Stimulated activated CD8-positive, alpha-beta memory T cell treated with anti-CD3 and anti-CD28 coated beads, Interleukin-12 subunit alpha, Interleukin-12 subunit beta, amount 100 ng/mL, for 24 hours (primary cell): ENCODE measurements at regions not wholly inside any gene's neighbourhood (a gene's known extent, or its start where the extent isn't known, plus 50 kb on each side); places are given as distances from the start of the nearest gene placed in this dataset.
"Not testable (repeated sequence)": the region's sequence is repeated elsewhere in the genome, so short reads cannot be mapped to it uniquely, and the experiment has no call there.

Experiments
- DNase-seq: peaks from one replicate; pipeline ENCODE4 v3.0.0-alpha.2; 2020; ENCODE audit errors: extremely low read depth

DNA sequence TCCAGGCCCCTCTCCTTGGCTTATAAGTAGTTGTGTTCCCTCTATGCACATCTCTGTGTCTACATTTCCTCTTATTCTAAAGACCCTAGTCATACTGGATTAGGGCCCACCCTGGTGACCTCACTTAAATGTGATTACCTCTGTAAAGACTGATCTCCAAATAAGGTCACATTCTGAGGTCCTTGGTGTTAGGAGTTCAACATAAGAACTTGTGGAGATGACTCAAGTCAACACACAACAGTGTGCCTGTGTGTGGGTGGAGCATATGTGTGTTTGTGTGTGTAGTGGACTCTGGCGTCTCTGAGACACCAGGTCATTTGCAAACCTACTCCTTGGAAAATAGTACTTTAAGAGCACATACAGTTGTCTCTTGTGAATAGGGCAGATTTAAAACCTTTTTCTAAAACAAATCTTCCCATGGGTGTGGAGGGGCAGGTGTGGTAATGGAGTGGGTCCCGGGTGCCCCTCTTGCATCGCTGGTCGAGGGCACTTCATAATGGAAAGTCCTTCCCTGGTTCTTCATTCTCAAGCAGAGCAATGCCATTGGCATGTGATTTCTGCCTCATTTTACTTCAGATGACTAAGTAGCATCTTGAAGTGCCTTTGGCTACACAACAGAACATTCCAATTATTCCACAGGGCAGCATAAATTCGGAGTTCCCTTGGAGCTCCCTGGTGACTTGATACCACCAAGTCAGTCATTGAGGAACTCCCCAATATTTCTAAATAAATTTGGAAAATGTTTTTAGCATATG lies 84.4 kb downstream of the C9orf152 start:
- DNase-seq: no peak

- no peak for DNase-seq
Observed at GRCh38 chr9:110124439-110124838, 83.5 kb downstream of the C9orf152 start.

GRCh38 chr9:110125207-110125751 lies 82.7 kb downstream of the C9orf152 start:
- DNase-seq: no peak

DNA sequence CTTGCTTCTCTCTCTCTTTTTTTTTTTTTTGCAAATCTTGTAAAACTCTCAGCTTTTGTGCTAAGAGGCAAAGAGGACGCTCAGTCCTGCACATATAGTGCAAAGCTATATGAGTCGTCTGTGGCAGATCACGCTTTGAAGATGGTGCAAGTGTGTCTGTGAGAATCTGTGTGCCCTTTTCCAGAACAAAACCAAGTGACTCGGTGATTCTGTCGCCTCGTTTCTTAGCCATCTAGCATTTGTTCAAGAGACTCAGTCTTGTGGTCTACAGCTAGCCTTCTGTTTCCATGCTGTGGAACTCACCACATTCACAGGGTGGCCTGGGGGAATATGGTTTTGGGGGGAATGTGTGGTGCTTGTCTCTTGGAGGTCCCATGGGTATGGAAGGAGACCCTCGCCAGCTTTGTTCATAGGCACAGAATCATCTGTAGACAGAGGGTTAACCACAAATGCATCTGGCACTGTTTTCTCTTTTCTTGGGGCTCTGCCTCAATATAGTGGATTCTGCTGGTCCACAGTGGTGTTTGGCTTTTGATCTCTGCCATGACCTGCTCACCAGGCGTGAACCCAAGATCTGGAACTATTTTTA lies 82.1 kb downstream of the C9orf152 start:
- DNase-seq: no peak

DNA sequence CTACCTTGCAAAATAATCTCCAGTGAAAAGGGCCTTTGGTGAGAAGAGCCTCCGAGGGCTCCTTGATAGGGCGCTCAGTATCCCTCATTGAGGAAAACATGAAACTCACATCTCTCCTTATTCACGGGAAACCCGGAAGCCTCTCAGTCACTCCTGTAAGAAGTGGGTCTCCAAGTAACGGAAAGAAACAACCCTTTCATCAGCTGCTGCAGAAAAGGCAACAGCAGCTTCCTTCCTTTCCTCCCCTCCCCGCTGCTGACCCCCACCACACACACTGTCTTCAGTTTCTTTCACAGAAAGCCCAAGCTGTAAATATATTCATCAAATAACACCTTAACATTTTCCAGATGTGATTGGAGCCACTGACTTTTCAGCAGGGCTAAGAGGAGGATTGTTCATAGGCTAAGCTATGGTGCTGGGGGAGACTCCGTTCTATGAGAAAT lies 81.4 kb downstream of the C9orf152 start:
- no peak for DNase-seq

GRCh38 chr9:110126986-110127864 lies 80.7 kb downstream of the C9orf152 start:
- no peak for DNase-seq

GRCh38 chr9:110128664-110129329 lies 79.2 kb downstream of the C9orf152 start:
- DNase-seq: no peak

GRCh38 chr9:110129425-110129824 lies 78.5 kb downstream of the C9orf152 start:
- no peak for DNase-seq

DNA sequence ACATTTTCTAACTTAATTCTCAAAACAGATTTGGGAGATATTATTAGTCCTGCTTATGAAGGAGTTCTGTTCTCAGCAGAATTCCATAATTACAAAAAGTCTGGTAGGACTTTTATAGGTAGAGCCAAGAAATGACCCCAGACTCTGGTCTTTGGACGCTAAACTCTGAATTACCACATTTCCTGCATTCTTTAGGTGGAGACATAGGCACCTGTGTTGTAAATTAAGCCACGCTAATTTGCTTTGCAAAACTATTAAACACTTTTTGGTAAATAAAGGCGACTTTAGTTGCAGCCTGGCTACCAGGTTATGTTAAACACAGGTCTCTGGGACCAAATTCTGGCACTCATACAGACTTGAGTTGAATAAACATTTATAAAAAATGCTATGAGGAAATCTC lies 77.7 kb downstream of the C9orf152 start:
- DNase-seq: no peak

DNA sequence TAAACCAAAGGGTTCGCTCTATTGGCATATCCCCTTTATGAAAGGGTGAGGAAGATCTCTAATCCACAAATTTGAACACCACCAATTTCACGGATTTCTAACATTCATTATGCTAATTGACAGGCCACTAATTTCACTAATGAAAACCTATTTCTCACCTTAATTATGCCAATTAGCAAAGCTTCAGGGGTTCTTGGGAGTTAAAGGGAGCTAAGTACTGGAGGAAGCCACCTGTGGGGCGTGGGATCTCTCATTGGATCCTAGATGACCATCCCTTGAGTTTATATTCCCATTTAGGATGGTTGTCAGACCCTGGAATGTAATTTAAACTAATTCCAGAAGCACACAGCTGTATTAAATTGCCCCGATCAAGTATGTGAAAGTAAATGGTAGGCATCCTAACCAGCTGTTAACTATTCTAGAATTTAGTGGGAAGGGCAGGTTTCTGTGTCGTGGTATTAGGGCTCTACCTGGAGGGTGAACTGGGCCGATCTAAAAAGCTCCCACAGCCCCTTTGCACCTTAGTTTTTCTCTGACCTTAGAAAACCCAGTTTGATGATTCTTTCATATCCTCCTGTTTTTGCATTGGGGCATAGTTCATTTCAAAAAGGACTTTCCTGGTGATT lies 77.1 kb downstream of the C9orf152 start:
- DNase-seq: no peak

DNA sequence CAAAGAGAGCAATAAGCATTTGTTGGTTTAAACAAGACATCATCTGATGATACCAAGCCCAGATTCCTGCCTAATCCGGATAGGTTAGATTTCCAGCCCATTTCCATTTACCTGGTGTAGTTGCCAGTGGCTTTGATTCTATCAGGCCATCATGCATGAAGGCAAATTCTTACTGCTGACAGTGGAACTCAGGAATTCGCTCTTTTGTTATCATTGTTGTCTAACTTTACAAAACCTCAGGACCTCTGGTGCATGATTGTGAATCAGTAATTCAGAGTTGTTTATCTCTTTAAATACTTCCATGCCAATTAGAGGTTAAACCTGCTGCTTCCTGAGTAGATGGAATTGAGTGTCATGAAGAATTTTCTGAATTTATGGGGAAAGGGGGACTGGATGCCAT lies 76.5 kb downstream of the C9orf152 start:
- DNase-seq: no peak

- not testable (repeated sequence) for DNase-seq
Observed at GRCh38 chr9:110132531-110132930, 75.4 kb downstream of the C9orf152 start.

DNA sequence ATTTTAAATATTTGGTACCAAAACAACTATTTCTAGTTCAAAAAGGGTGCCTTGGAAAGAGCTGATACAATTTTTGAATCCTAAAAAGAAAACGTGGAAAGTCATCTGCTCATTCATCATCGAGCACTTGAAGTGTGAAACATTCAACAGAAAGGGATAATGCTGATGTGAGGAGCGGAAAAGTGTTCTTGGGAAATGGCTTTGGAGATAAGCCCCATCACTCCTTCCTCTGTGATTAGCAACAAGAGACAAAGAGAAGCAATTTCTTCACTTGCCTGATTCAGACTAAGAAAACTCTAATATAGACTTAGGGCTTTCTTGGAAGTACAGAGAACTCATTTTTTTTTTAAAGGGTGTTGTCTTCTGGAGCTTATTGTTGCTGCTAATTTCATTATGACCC lies 74.9 kb downstream of the C9orf152 start:
- no peak for DNase-seq

GRCh38 chr9:110133608-110134210 lies 74.2 kb downstream of the C9orf152 start:
- DNase-seq: no peak

GRCh38 chr9:110135846-110136245 lies 72.1 kb downstream of the C9orf152 start:
- no peak for DNase-seq

DNA sequence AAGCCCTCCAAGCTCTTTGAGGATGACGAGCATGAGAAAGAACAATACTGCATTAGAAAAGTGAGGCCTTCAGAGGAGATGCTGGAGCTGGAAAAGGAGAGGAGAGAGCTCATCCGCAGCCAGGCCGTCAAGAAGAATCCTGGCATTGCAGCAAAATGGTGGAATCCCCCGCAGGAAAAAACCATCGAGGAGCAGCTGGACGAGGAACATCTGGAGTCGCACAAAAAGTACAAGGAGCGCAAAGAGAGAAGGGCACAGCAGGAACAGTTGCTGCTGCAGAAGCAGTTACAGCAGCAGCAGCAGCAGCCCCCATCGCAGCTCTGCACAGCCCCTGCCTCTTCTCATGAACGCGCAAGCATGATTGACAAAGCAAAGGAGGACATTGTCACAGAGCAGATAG lies 71.2 kb downstream of the C9orf152 start:
- DNase-seq: no peak

- no peak for DNase-seq
Observed at GRCh38 chr9:110140276-110140675, 67.7 kb downstream of the C9orf152 start.

DNA sequence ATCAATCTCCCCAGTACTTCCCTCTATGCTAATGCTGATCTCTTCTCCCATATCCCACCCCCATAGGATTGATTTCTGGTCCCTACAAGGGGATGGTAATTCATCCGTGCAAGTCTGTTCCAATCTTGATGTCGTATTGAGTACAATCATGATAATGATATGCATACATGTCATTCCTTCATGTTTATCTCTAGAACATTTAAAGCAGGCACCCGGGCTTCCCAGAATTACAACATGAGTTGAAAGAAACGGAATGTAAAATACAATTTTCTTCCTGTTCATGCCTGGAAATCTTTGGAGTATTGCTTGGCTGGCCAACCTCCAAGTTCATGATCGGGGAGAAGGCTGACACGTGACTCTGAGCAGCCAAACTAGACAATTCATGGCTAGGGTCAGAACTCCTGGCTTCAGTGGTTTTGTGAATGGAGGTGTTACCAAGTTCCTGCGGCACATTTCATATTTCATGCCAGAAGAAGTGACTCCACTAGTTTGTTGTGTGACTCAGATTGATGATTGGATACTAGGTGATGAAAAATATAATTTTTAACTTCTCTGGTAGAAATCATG lies 66.6 kb downstream of the C9orf152 start:
- no peak for DNase-seq

DNA sequence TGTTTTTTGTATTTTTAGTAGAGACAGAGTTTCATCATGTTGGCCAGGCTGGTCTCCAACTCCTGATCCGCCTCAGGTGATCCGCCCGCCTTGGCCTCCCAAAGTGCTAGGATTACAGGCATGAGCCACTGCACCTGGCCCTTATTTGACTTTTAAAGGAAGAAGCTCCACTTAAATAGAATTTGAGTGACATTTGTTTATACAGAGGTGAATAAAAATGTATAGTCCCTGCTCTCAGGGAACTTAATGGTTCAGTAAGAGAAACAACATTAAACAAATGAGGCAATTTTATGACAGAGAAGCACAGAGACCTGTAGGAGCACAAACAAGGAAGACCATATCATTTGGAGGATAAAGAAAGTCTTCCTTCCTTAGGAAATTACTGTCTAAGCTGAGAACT lies 65.7 kb downstream of the C9orf152 start:
- DNase-seq: no peak

DNA sequence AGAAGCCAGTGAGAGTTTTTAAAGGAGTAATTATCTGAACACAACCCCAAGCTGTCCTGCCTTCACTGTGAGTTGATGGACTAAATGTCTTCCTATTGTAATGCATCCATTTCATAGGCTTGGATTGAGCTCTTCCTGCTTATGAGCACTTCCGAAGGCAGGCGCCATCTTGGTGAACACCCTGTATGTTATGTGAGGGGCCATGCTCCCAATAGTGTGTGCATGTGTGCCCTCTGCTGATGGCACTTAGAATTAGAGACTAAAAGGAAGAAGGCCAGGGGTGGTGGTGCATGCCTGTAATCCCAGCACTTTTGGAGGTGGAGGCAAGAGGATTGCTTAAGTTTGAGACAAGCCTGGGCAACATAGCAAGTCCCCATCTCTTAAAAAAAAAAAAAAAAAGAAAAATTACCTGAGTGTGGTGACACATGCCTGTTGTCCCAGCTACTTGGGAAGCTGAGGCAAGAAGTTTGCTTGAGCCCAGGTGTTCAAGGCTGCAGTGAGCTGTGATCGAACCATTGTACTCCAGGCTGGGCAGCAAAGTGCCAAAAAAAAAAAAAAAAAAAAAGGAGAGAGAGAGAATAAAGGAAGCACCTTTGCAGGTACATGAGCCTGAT lies 65.0 kb downstream of the C9orf152 start:
- no peak for DNase-seq
